ENCODE measurements at regions not wholly inside any gene's neighbourhood (a gene's known extent, or its start where the extent isn't known, plus 50 kb on each side); places are given as distances from the start of the nearest gene placed in this dataset.

GRCh38 chr5:125126050-125126449, 379.6 kb upstream of the ZNF608 start:
- H3K27me3 ChIP-seq (replicated peaks in 1 of 2; ENCODE audit: control insufficient read depth in 2 of 2, extremely low read depth in 1 of 2, insufficient read depth in 2 of 2, low read length in 1 of 2): no peaks in the 10 kb centered on the region
- ChIA-PET CTCF (no interaction called here), POLR2A (no interaction called here)
- Mint-ChIP-seq H3K9me3 (peaks cover 5 to 9% (median 8%) of the 10 kb centered on the region in 3 donors), H3K27ac (no peak overlapping the region), H3K36me3 (no peaks in the 10 kb centered on the region), H3K4me1 (no peaks in the 10 kb centered on the region), H3K27me3 (no peaks in the 10 kb centered on the region), H3K4me3 (no peak overlapping the region)
- DNase-seq (no peak), ATAC-seq (replicated peaks in 1 of 4) (no peak)
- H3K4me3 ChIP-seq (ENCODE audit: control insufficient read depth in 1 of 2, extremely low read depth in 1 of 2, low read length in 1 of 2): no peak overlapping the region
- no peaks in the 10 kb centered on the region for H3K9me3 ChIP-seq
- H3K36me3 ChIP-seq (ENCODE audit: control insufficient read depth in 2 of 2, extremely low read depth in 1 of 2, insufficient read depth in 1 of 2, low read length in 1 of 2): no peaks in the 10 kb centered on the region
- H3K4me1 ChIP-seq (ENCODE audit: control insufficient read depth in 1 of 2, extremely low read depth in 1 of 2, insufficient read depth in 2 of 2, low read length in 2 of 2): no peaks in the 10 kb centered on the region
- no peak overlapping the region for H3K27ac ChIP-seq (ENCODE audit: low read length)

GRCh38 chr5:125129151-125129806, 382.8 kb upstream of the ZNF608 start:
- Mint-ChIP-seq H3K27me3 (no peaks in the 10 kb centered on the region), H3K36me3 (no peaks in the 10 kb centered on the region), H3K27ac (no peak overlapping the region), H3K4me1 (no peaks in the 10 kb centered on the region), H3K4me3 (no peak overlapping the region), H3K9me3 (peaks cover 5 to 9% (median 8%) of the 10 kb centered on the region in 3 donors)
- Histone ChIP-seq H3K27me3 (replicated peaks in 1 of 2; ENCODE audit: control insufficient read depth in 2 of 2, extremely low read depth in 1 of 2, insufficient read depth in 2 of 2, low read length in 1 of 2) (no peaks in the 10 kb centered on the region), H3K4me3 (ENCODE audit: control insufficient read depth in 1 of 2, extremely low read depth in 1 of 2, low read length in 1 of 2) (no peak overlapping the region), H3K27ac (ENCODE audit: low read length) (no peak overlapping the region), H3K4me1 (ENCODE audit: control insufficient read depth in 1 of 2, extremely low read depth in 1 of 2, insufficient read depth in 2 of 2, low read length in 2 of 2) (no peaks in the 10 kb centered on the region), H3K36me3 (ENCODE audit: control insufficient read depth in 2 of 2, extremely low read depth in 1 of 2, insufficient read depth in 1 of 2, low read length in 1 of 2) (no peaks in the 10 kb centered on the region), H3K9me3 (no peaks in the 10 kb centered on the region)
- no peak for ATAC-seq (replicated peaks in 1 of 4)
- POLR2A ChIA-PET: no interaction called here
- 92% methylated on average over 2 of the region's 4 CpGs for WGBS (ENCODE audit: insufficient coverage)
- DNase-seq: no peak
- CTCF ChIA-PET: no interaction called here

- Mint-ChIP-seq H3K27me3 (no peaks in the 10 kb centered on the region), H3K4me3 (no peak overlapping the region), H3K9me3 (peaks cover 5 to 9% (median 8%) of the 10 kb centered on the region in 3 donors), H3K4me1 (no peaks in the 10 kb centered on the region), H3K36me3 (no peaks in the 10 kb centered on the region), H3K27ac (no peak overlapping the region)
- no peak overlapping the region for H3K27ac ChIP-seq (ENCODE audit: low read length)
- no peaks in the 10 kb centered on the region for H3K27me3 ChIP-seq (replicated peaks in 1 of 2; ENCODE audit: control insufficient read depth in 2 of 2, extremely low read depth in 1 of 2, insufficient read depth in 2 of 2, low read length in 1 of 2)
- H3K4me1 ChIP-seq (ENCODE audit: control insufficient read depth in 1 of 2, extremely low read depth in 1 of 2, insufficient read depth in 2 of 2, low read length in 2 of 2): no peaks in the 10 kb centered on the region
- ATAC-seq (replicated peaks in 1 of 4): no peak
- no peak overlapping the region for H3K4me3 ChIP-seq (ENCODE audit: control insufficient read depth in 1 of 2, extremely low read depth in 1 of 2, low read length in 1 of 2)
- DNase-seq: no peak
- H3K9me3 ChIP-seq: no peaks in the 10 kb centered on the region
- POLR2A ChIA-PET: no interaction called here
- no CpG with 5 or more reads among the region's 2 CpGs for WGBS (ENCODE audit: insufficient coverage)
- no peaks in the 10 kb centered on the region for H3K36me3 ChIP-seq (ENCODE audit: control insufficient read depth in 2 of 2, extremely low read depth in 1 of 2, insufficient read depth in 1 of 2, low read length in 1 of 2)
- CTCF ChIA-PET: no interaction called here
These were observed 384.2 kb upstream of the ZNF608 start for GRCh38 chr5:125130591-125130990.

GRCh38 chr5:125134216-125135081, 388.0 kb upstream of the ZNF608 start:
- no peaks in the 10 kb centered on the region for H3K4me1 ChIP-seq (ENCODE audit: control insufficient read depth in 1 of 2, extremely low read depth in 1 of 2, insufficient read depth in 2 of 2, low read length in 2 of 2)
- H3K27me3 ChIP-seq (replicated peaks in 1 of 2; ENCODE audit: control insufficient read depth in 2 of 2, extremely low read depth in 1 of 2, insufficient read depth in 2 of 2, low read length in 1 of 2): no peaks in the 10 kb centered on the region
- Mint-ChIP-seq H3K4me1 (no peaks in the 10 kb centered on the region), H3K27ac (no peak overlapping the region), H3K36me3 (no peaks in the 10 kb centered on the region), H3K9me3 (peaks cover under 1 to 22% (median 5%) of the 10 kb centered on the region in 3 donors), H3K27me3 (no peaks in the 10 kb centered on the region), H3K4me3 (no peak overlapping the region)
- DNase-seq: no peak
- no CpG with 5 or more reads among the region's 3 CpGs for WGBS (ENCODE audit: insufficient coverage)
- H3K4me3 ChIP-seq (ENCODE audit: control insufficient read depth in 1 of 2, extremely low read depth in 1 of 2, low read length in 1 of 2): no peak overlapping the region
- H3K9me3 ChIP-seq: no peaks in the 10 kb centered on the region
- CTCF ChIA-PET: no interaction called here
- H3K27ac ChIP-seq (ENCODE audit: low read length): no peak overlapping the region
- ATAC-seq (replicated peaks in 1 of 4): no peak
- POLR2A ChIA-PET: no interaction called here
- no peaks in the 10 kb centered on the region for H3K36me3 ChIP-seq (ENCODE audit: control insufficient read depth in 2 of 2, extremely low read depth in 1 of 2, insufficient read depth in 1 of 2, low read length in 1 of 2)

- H3K27me3 Mint-ChIP-seq: no peaks in the 10 kb centered on the region
- no peak overlapping the region for H3K4me3 Mint-ChIP-seq
- whole genome bisulfite sequencing (ENCODE audit: insufficient coverage): no CpG with 5 or more reads among the region's 3 CpGs
- H3K27ac Mint-ChIP-seq: no peak overlapping the region
- H3K27ac ChIP-seq (ENCODE audit: low read length): no peak overlapping the region
- peaks cover 4 to 15% (median 4%) of the 10 kb centered on the region in 3 donors for H3K9me3 Mint-ChIP-seq
- H3K9me3 ChIP-seq: no peaks in the 10 kb centered on the region
- H3K4me1 Mint-ChIP-seq: no peaks in the 10 kb centered on the region
- no peaks in the 10 kb centered on the region for H3K36me3 ChIP-seq (ENCODE audit: control insufficient read depth in 2 of 2, extremely low read depth in 1 of 2, insufficient read depth in 1 of 2, low read length in 1 of 2)
- DNase-seq (no peak), ATAC-seq (replicated peaks in 1 of 4) (no peak)
- no peaks in the 10 kb centered on the region for H3K27me3 ChIP-seq (replicated peaks in 1 of 2; ENCODE audit: control insufficient read depth in 2 of 2, extremely low read depth in 1 of 2, insufficient read depth in 2 of 2, low read length in 1 of 2)
- no peaks in the 10 kb centered on the region for H3K36me3 Mint-ChIP-seq
- no peak overlapping the region for H3K4me3 ChIP-seq (ENCODE audit: control insufficient read depth in 1 of 2, extremely low read depth in 1 of 2, low read length in 1 of 2)
- no peaks in the 10 kb centered on the region for H3K4me1 ChIP-seq (ENCODE audit: control insufficient read depth in 1 of 2, extremely low read depth in 1 of 2, insufficient read depth in 2 of 2, low read length in 2 of 2)
- ChIA-PET CTCF (no interaction called here), POLR2A (no interaction called here)
These were observed 391.1 kb upstream of the ZNF608 start for GRCh38 chr5:125137535-125137934.

GRCh38 chr5:125138266-125138665, 391.8 kb upstream of the ZNF608 start:
- Histone ChIP-seq H3K4me1 (ENCODE audit: control insufficient read depth in 1 of 2, extremely low read depth in 1 of 2, insufficient read depth in 2 of 2, low read length in 2 of 2) (no peaks in the 10 kb centered on the region), H3K36me3 (ENCODE audit: control insufficient read depth in 2 of 2, extremely low read depth in 1 of 2, insufficient read depth in 1 of 2, low read length in 1 of 2) (no peaks in the 10 kb centered on the region), H3K4me3 (ENCODE audit: control insufficient read depth in 1 of 2, extremely low read depth in 1 of 2, low read length in 1 of 2) (no peak overlapping the region), H3K27ac (ENCODE audit: low read length) (no peak overlapping the region), H3K9me3 (no peaks in the 10 kb centered on the region), H3K27me3 (replicated peaks in 1 of 2; ENCODE audit: control insufficient read depth in 2 of 2, extremely low read depth in 1 of 2, insufficient read depth in 2 of 2, low read length in 1 of 2) (no peaks in the 10 kb centered on the region)
- ChIA-PET POLR2A (no interaction called here), CTCF (no interaction called here)
- Mint-ChIP-seq H3K4me3 (no peak overlapping the region), H3K36me3 (no peaks in the 10 kb centered on the region), H3K27me3 (no peaks in the 10 kb centered on the region), H3K4me1 (no peaks in the 10 kb centered on the region), H3K27ac (no peak overlapping the region), H3K9me3 (peaks cover 4 to 15% (median 8%) of the 10 kb centered on the region in 3 donors)
- DNase-seq (no peak), ATAC-seq (replicated peaks in 1 of 4) (no peak)
- no CpG with 5 or more reads among the region's 1 CpG for WGBS (ENCODE audit: insufficient coverage)

Measured in T-cell (primary cell).